K562 (cell line): ENCODE measurements at regions not wholly inside any gene's neighbourhood (a gene's known extent, or its start where the extent isn't known, plus 50 kb on each side); places are given as distances from the start of the nearest gene placed in this dataset.

Experiments used
- ATAC-seq: fragments of 200-7000 bp; cut with Tn5 transposase; 3 replicates; pipeline ENCODE4 v1.9.1; 2020; ENCODE audit warnings: moderate library complexity
- BruUV-seq: library from RNA; stranded (reverse); fragments of 400-500 nt; replicated peaks from 2 replicates; lab custom pipeline; 2021; lab: Mats Ljungman, UMichigan
- CTCF ChIA-PET: fragments of 300-600 bp; formaldehyde crosslinking; extraction: SDS; loops from one replicate; lab custom pipeline; 2021; ENCODE audit warnings: low intra/inter-chr PET ratio; lab: Yijun Ruan, JAX
- POLR2A ChIA-PET: fragments of 300-600, 350-650 bp; sonication (Branson Sonifier 250); formaldehyde crosslinking; extraction: SDS; loops from one replicate; lab custom pipeline; 2021; ENCODE audit warnings: antibody characterized with exemption, inconsistent platforms; lab: Yijun Ruan, JAX
- DNase-seq, 4 experiments: peaks; one replicate each; pipeline versions ENCODE4 v3.0.0 to v3.0.0-alpha.2; 2011 to 2018; ENCODE audit warnings: low spot score in 3 of 4, mixed read lengths in 3 of 4; ENCODE audit errors: extremely low read depth in 1 of 4
- FAIRE-seq: peaks from 2 replicates; lab custom pipeline; 2011; peaks lifted over from hg19 to GRCh38; lab: Jason Lieb, UNC
- H2AFZ ChIP-seq: 2 replicates; pipeline ENCODE4 v1.6.0; 2011; ENCODE audit warnings: low read depth, low read length, control low read depth, inconsistent platforms
- H3K27ac ChIP-seq: fragments of 200-600 bp; 3 replicates; pipeline ENCODE4 v1.8.0; 2011; ENCODE audit warnings: low read depth, mild to moderate bottlenecking, control low read depth, inconsistent platforms, low read length, moderate library complexity, mixed read lengths; ENCODE audit errors: extremely low read depth
- H3K27me3 ChIP-seq, 2 experiments: fragments of 300-600 bp in 1 of 2; 2 replicates in 1 of 2; 3 replicates in 1 of 2; pipeline versions ENCODE4 v1.6.0 to v1.8.0; 2011; ENCODE audit warnings: inconsistent platforms in 2 of 2, low read length in 2 of 2, mild to moderate bottlenecking in 1 of 2, mixed read lengths in 1 of 2, moderate library complexity in 1 of 2; ENCODE audit not compliant: control insufficient read depth in 2 of 2, insufficient read depth in 2 of 2
- H3K36me3 ChIP-seq: fragments of 300-600 bp; 3 replicates; pipeline ENCODE4 v1.8.0; 2011; ENCODE audit warnings: mild to moderate bottlenecking, low read length, inconsistent platforms; ENCODE audit not compliant: control insufficient read depth, insufficient read depth
- H3K4me1 ChIP-seq, 2 experiments: fragments of 200-600 bp in 1 of 2; replicated peaks in 1 of 2; 2 replicates in 1 of 2; 3 replicates in 1 of 2; pipeline versions ENCODE4 v1.5.1 to v1.8.0; 2011; ENCODE audit warnings: inconsistent platforms in 2 of 2, low read length in 2 of 2, mild to moderate bottlenecking in 1 of 2, mixed read lengths in 1 of 2, moderate library complexity in 1 of 2; ENCODE audit not compliant: control insufficient read depth in 2 of 2, insufficient read depth in 2 of 2
- H3K4me2 ChIP-seq: 2 replicates; pipeline ENCODE4 v1.6.1; 2011; ENCODE audit warnings: low read length, control low read depth, inconsistent platforms, mixed read lengths; ENCODE audit not compliant: insufficient read depth
- H3K4me3 ChIP-seq: fragments of 200-600 bp; sonication (generic), shearing (Covaris generic); 2 replicates; pipeline ENCODE4 v1.5.1; 2016; ENCODE audit warnings: control low read depth, inconsistent platforms
- H3K79me2 ChIP-seq: fragments of 200-600 bp; 3 replicates; pipeline ENCODE4 v1.8.0; 2011; ENCODE audit warnings: low read length, inconsistent platforms; ENCODE audit not compliant: control insufficient read depth, insufficient read depth
- H3K9ac ChIP-seq, 2 experiments: 2 replicates each; pipeline versions ENCODE4 v1.6.0 to v1.6.1; 2011; ENCODE audit warnings: low read depth in 2 of 2, low read length in 2 of 2, control low read depth in 1 of 2, inconsistent platforms in 1 of 2, mild to moderate bottlenecking in 1 of 2, mixed read lengths in 1 of 2; ENCODE audit not compliant: insufficient read depth in 1 of 2
- H3K9me1 ChIP-seq: one replicate; pipeline ENCODE4 v1.6.0; 2011; ENCODE audit warnings: inconsistent platforms, mild to moderate bottlenecking, low read length, moderate library complexity; ENCODE audit not compliant: control insufficient read depth, insufficient read depth
- H3K9me3 ChIP-seq: replicated peaks from 2 replicates; pipeline ENCODE4 v1.5.1; 2011; ENCODE audit warnings: low read depth, low read length, inconsistent platforms; ENCODE audit not compliant: control insufficient read depth, insufficient read depth
- H4K20me1 ChIP-seq: replicated peaks from 2 replicates; pipeline ENCODE4 v1.6.1; 2011; ENCODE audit warnings: low read length, inconsistent platforms, mixed read lengths; ENCODE audit not compliant: control insufficient read depth, insufficient read depth
- ARID1B ChIP-seq: fragments of 450-650 bp; IDR thresholded peaks from 2 replicates; pipeline ENCODE4 v1.6.1; 2016; ENCODE audit warnings: antibody characterized with exemption, mild to moderate bottlenecking, inconsistent platforms
- ATF4 ChIP-seq: fragments of 450-650 bp; formaldehyde crosslinking; IDR thresholded peaks from 2 replicates; pipeline ENCODE4 v1.4.0; 2022; ENCODE audit warnings: mild to moderate bottlenecking, moderate library complexity
- CBFA2T3 ChIP-seq: fragments of 450-650 bp; IDR thresholded peaks from 2 replicates; pipeline ENCODE4 v1.6.1; 2017
- E2F8 ChIP-seq: fragments of 450-650 bp; IDR thresholded peaks from 2 replicates; pipeline ENCODE4 v1.7.1; 2018; ENCODE audit warnings: mild to moderate bottlenecking, low read depth; ENCODE audit not compliant: partially characterized antibody
- FOXO4 ChIP-seq: fragments of 450-650 bp; formaldehyde crosslinking; IDR thresholded peaks from 2 replicates; pipeline ENCODE4 v1.4.0; 2020; ENCODE audit warnings: mild to moderate bottlenecking, moderate library complexity
- GTF3C2 ChIP-seq: IDR thresholded peaks from 3 replicates; pipeline ENCODE4 v1.6.1; 2011; ENCODE audit warnings: borderline replicate concordance, mild to moderate bottlenecking, moderate library complexity; ENCODE audit not compliant: insufficient read length; ENCODE audit errors: extremely low read depth
- NFRKB ChIP-seq: fragments of 450-650 bp; IDR thresholded peaks from 2 replicates; pipeline ENCODE4 v1.6.1; 2016; ENCODE audit warnings: low read depth
- RFX7 ChIP-seq: fragments of 250-450 bp; sonication (Bioruptor Pico); IDR thresholded peaks from 2 replicates; pipeline ENCODE4 v1.5.1; 2021; ENCODE audit warnings: mild to moderate bottlenecking
- SNAPC5 ChIP-seq: fragments of 250-450 bp; sonication (Bioruptor Pico); IDR thresholded peaks from 2 replicates; pipeline ENCODE4 v1.8.0; 2021; ENCODE audit warnings: moderate library complexity, mild to moderate bottlenecking, inconsistent platforms
- TAL1 ChIP-seq: fragments of 450-650 bp; IDR thresholded peaks from 2 replicates; pipeline ENCODE4 v1.6.1; 2016; ENCODE audit warnings: mild to moderate bottlenecking
- ZBTB33 ChIP-seq: sonication (generic); formaldehyde crosslinking; IDR thresholded peaks from 2 replicates; pipeline ENCODE4 v1.8.1; 2023; ENCODE audit warnings: mild to moderate bottlenecking, missing genetic modification reagents
- WGBS: fragments of 100-300 bp; shearing (Covaris generic); methylation state at CpG from one replicate; pipeline ENCODE4 v1.1.6; 2016; ENCODE audit warnings: low coverage, mixed read lengths; ENCODE audit not compliant: insufficient coverage; ENCODE audit errors: missing lambda C conversion rate; 5-methylcytosine and 5-hydroxymethylcytosine counted together
- in situ Hi-C: fragments of 300-500 bp; cut with MboI; formaldehyde crosslinking; loops from 4 replicates; pipeline ENCODE4 v1.15.0; 2018; ENCODE audit warnings: inconsistent platforms, mixed read lengths
- intact Hi-C: fragments of 100-400 bp; cut with micrococcal nuclease; formaldehyde crosslinking; loops from 2 replicates; pipeline ENCODE4 v1.14.2; 2022

GRCh38 chr9:10917001-10917400 is 304.2 kb upstream of the PTPRD start (continued):
- TF ChIP-seq ZBTB33 (CRISPR knock-in tag): no peak
- TF ChIP-seq CBFA2T3: no peak
- TF ChIP-seq SNAPC5 (CRISPR knock-in tag): no peak
- no peak for TF ChIP-seq ATF4

- H2AFZ ChIP-seq: no peak overlapping the region
- WGBS: 0% methylated on average over 2 of the region's 2 CpGs
- no peak overlapping the region for H3K4me2 ChIP-seq
- H3K36me3 ChIP-seq: no peaks in the 10 kb centered on the region
- no peak overlapping the region for H3K4me3 ChIP-seq
- ChIA-PET POLR2A (no interaction called here), CTCF (no interaction called here)
- DNase-seq (no peak), FAIRE-seq (no peak), ATAC-seq (no peak)
- BruUV-seq: no TSS peak
- H3K79me2 ChIP-seq: no peaks in the 10 kb centered on the region
- H3K4me1 ChIP-seq: no peaks in the 10 kb centered on the region
- intact Hi-C loops: no loop called here
- H3K9me3 ChIP-seq: no peaks in the 10 kb centered on the region
- no peak overlapping the region for H3K9ac ChIP-seq
- no peaks in the 10 kb centered on the region for H4K20me1 ChIP-seq
- no peak overlapping the region for H3K27ac ChIP-seq
- H3K9me1 ChIP-seq: no peaks in the 10 kb centered on the region
- in situ Hi-C loops: no loop called here
- no peaks in the 10 kb centered on the region for H3K27me3 ChIP-seq
- no peak for TF ChIP-seq E2F8
- TF ChIP-seq ARID1B: no peak
- no peak for TF ChIP-seq RFX7 (CRISPR knock-in tag)
- no peak for TF ChIP-seq GTF3C2
- TF ChIP-seq FOXO4: no peak
- no peak for TF ChIP-seq TAL1
- no peak for TF ChIP-seq NFRKB
Observed at GRCh38 chr9:10921671-10922070, 308.9 kb upstream of the PTPRD start.
